Body of pancreas (tissue), 4 donors: ENCODE measurements at regions not wholly inside any gene's neighbourhood (a gene's known extent, or its start where the extent isn't known, plus 50 kb on each side); places are given as distances from the start of the nearest gene placed in this dataset.
"Not testable (repeated sequence)": the region's sequence is repeated elsewhere in the genome, so short reads cannot be mapped to it uniquely, and the experiment has no call there.

Experiments
- ATAC-seq: fragments of 150-250 bp; one replicate; pipeline ENCODE4 v1.9.1; 2016
- DNase-seq, 4 donors: peaks; one replicate each; pipeline ENCODE4 v3.0.0-alpha.2; 2019
- H3K27ac ChIP-seq, 4 donors: fragments of 200-600 bp; sonication (generic); 1 replicate in 3 of 4; 2 replicates in 1 of 4; pipeline versions ENCODE4 v1.5.1 to v1.6.1; 2016 to 2019; ENCODE audit warnings: mild to moderate bottlenecking in 1 of 4, mixed read lengths in 1 of 4, moderate library complexity in 1 of 4
- H3K27me3 ChIP-seq, 2 donors: fragments of 200-600 bp; sonication (generic); one replicate each; pipeline ENCODE4 v1.6.0; 2016; ENCODE audit warnings: mild to moderate bottlenecking in 1 of 2
- H3K36me3 ChIP-seq, 2 donors: fragments of 200-600 bp; sonication (generic); replicated peaks in 1 of 2; 2 replicates each; pipeline ENCODE4 v1.5.1; 2016; ENCODE audit warnings: low read depth in 2 of 2; ENCODE audit not compliant: insufficient read depth in 1 of 2
- H3K4me1 ChIP-seq: fragments of 200-600 bp; sonication (generic); one replicate; pipeline ENCODE4 v1.6.0; 2016
- H3K4me3 ChIP-seq, 2 donors: fragments of 200-600 bp; sonication (generic); 1 replicate in 1 of 2; 2 replicates in 1 of 2; pipeline ENCODE4 v1.5.1; 2016 to 2019
- H3K9me3 ChIP-seq, 3 donors: fragments of 200-600 bp; sonication (generic); 1 replicate in 2 of 3; 2 replicates in 1 of 3; pipeline ENCODE4 v1.5.1; 2016
- POLR2A ChIP-seq, 3 donors: fragments of 450-650 bp; IDR thresholded peaks; one replicate each; pipeline ENCODE4 v1.6.1; 2016; ENCODE audit warnings: antibody characterized with exemption in 3 of 3, mild to moderate bottlenecking in 2 of 3
- WGBS, 2 donors: methylation state at CpG; one replicate each; pipeline ENCODE4 v1.1.5; 2017; 5-methylcytosine and 5-hydroxymethylcytosine counted together
- intact Hi-C: fragments of 100-400 bp; cut with DNase I; formaldehyde crosslinking; loops from one replicate; pipeline ENCODE4 v1.15.1; 2023
- TF ChIP-seq, protein P1 (sequence below), 7 experiments: fragments of 450-650 bp in 4 of 7; fragments of 200-600 bp in 3 of 7; sonication (generic) in 3 of 7; IDR thresholded peaks; one replicate each; pipeline ENCODE4 v1.5.1; 2016 to 2019; ENCODE audit warnings: antibody characterized with exemption in 7 of 7

- H3K36me3 ChIP-seq: no peaks in the 10 kb centered on the region
- DNase-seq: no peak
- TF ChIP-seq, protein P1, sequence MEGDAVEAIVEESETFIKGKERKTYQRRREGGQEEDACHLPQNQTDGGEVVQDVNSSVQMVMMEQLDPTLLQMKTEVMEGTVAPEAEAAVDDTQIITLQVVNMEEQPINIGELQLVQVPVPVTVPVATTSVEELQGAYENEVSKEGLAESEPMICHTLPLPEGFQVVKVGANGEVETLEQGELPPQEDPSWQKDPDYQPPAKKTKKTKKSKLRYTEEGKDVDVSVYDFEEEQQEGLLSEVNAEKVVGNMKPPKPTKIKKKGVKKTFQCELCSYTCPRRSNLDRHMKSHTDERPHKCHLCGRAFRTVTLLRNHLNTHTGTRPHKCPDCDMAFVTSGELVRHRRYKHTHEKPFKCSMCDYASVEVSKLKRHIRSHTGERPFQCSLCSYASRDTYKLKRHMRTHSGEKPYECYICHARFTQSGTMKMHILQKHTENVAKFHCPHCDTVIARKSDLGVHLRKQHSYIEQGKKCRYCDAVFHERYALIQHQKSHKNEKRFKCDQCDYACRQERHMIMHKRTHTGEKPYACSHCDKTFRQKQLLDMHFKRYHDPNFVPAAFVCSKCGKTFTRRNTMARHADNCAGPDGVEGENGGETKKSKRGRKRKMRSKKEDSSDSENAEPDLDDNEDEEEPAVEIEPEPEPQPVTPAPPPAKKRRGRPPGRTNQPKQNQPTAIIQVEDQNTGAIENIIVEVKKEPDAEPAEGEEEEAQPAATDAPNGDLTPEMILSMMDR (IDR thresholded peaks at IDR 0.05): no peak
- TF ChIP-seq POLR2A (IDR thresholded peaks at IDR 0.05): no peak
- no peak overlapping the region for H3K27ac ChIP-seq
- no peaks in the 10 kb centered on the region for H3K4me1 ChIP-seq
- no peaks in the 10 kb centered on the region for H3K9me3 ChIP-seq
- WGBS, 2 donors: 80 to 83% methylated on average over 3 of the region's 3 CpGs
- no peak for ATAC-seq
- H3K4me3 ChIP-seq: no peak overlapping the region
- intact Hi-C loops: no loop called here
- no peaks in the 10 kb centered on the region for H3K27me3 ChIP-seq
Measured at GRCh38 chr10:55793024-55793423, 568.0 kb downstream of the ZWINT start.

GRCh38 chr10:55790276-55790675, 570.8 kb downstream of the ZWINT start:
- ATAC-seq, H3K4me3 ChIP-seq, H3K4me1 ChIP-seq, DNase-seq, H3K27ac ChIP-seq, H3K9me3 ChIP-seq, intact Hi-C loops, H3K36me3 ChIP-seq, H3K27me3 ChIP-seq: not testable (repeated sequence)
- 33 to 50% methylated on average over 1 of the region's 1 CpG for WGBS, 2 donors

DNA sequence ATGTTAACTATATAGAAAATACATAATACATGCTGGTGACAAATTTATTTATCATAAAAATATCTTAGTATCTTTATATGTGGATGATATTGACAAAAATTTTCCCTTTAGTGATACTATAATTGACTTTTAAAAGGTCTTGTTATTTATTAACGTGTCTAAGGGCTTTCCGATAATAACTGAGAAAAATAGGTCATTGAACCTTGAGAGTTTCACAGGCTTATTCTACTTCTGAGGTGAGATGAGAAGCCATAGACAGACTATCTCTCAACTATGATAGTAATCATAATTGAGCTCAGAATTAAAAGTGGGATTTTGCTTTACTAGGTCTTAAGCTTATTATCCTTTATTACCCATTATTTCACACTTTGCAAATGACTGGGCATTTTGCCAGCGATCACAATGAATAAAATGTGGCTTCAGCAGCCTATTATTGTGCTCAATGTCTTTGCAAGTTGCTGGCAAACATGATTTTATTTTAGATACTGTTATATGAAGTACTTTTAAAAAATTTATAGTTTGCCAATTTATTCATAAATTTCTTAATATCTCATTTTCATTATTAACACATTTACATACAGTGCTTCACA, 574.5 kb downstream of the ZWINT start:
- ATAC-seq: no peak
- 35 to 38% methylated on average over 3 of the region's 3 CpGs for WGBS, 2 donors
- H3K4me3 ChIP-seq: no peak overlapping the region
- H3K36me3 ChIP-seq: no peaks in the 10 kb centered on the region
- DNase-seq: no peak
- TF ChIP-seq POLR2A (IDR thresholded peaks at IDR 0.05): no peak
- TF ChIP-seq, protein P1 (IDR thresholded peaks at IDR 0.05): no peak
- intact Hi-C loops: no loop called here
- H3K4me1 ChIP-seq: no peaks in the 10 kb centered on the region
- no peaks in the 10 kb centered on the region for H3K9me3 ChIP-seq
- H3K27me3 ChIP-seq: no peaks in the 10 kb centered on the region
- H3K27ac ChIP-seq: no peak overlapping the region

DNA sequence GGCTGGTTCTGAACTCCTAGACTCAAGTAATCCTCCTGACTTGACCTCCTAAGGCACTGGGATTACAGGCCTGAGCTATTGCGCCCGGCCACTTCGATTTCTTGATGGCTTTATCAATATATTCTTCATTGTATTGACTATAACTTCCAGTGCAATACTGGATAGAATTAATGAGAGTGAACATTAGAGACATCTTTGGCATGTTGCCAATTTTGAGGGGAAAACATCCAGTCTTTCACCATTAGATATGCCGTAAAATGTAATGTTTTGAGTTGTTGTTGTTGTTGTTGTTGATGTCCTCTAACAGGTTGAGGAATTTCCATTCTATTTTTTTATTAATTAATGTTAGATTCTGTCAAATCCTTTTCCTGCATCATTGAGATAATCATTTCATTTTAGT, 578.9 kb downstream of the ZWINT start:
- Histone ChIP-seq H3K4me1 (no peaks in the 10 kb centered on the region), H3K27ac (no peak overlapping the region), H3K27me3 (no peaks in the 10 kb centered on the region), H3K4me3 (no peak overlapping the region), H3K9me3 (no peaks in the 10 kb centered on the region), H3K36me3 (no peaks in the 10 kb centered on the region)
- ATAC-seq (no peak), DNase-seq (no peak)
- intact Hi-C loops: no loop called here
- 93% methylated on average over 4 of the region's 4 CpGs for WGBS, 2 donors
- TF ChIP-seq, protein P1 (IDR thresholded peaks at IDR 0.05): no peak
- no peak for TF ChIP-seq POLR2A (IDR thresholded peaks at IDR 0.05)

DNA sequence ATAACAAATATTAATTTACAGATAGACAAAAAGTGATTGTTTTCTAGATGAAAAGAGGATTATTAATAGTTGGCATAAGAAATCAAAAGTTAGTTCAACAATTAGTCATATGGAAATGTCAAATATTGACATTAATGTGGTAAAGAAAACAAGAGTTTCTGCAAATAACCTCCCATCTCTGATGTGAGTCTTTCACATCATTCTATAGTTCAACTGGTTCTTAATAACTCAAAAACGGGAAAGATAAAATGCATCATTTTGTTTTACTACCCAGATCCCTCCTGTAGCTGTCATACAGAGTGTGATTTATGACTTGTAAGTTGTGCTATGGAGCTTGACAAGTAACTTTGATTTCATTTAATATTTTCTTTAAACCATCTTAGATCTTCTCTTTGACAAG, 594.8 kb downstream of the ZWINT start:
- DNase-seq (no peak), ATAC-seq (no peak)
- Histone ChIP-seq H3K27ac (no peak overlapping the region), H3K9me3 (no peaks in the 10 kb centered on the region), H3K4me1 (no peaks in the 10 kb centered on the region), H3K36me3 (no peaks in the 10 kb centered on the region), H3K27me3 (no peaks in the 10 kb centered on the region), H3K4me3 (no peak overlapping the region)
- TF ChIP-seq, protein P1 (IDR thresholded peaks at IDR 0.05): no peak
- 23% methylated on average over 1 of the region's 1 CpG for WGBS, 2 donors
- intact Hi-C loops: no loop called here
